WTC11 (cell line): ENCODE measurements at regions not wholly inside any gene's neighbourhood (a gene's known extent, or its start where the extent isn't known, plus 50 kb on each side); places are given as distances from the start of the nearest gene placed in this dataset.

Source experiments
- ATAC-seq: fragments of 200-7000 bp; cut with Tn5 transposase; 2 replicates; pipeline ENCODE4 v1.10.0; 2021; ENCODE audit warnings: mild to moderate bottlenecking, moderate library complexity
- CTCF ChIA-PET: fragments of 300-600 bp; sonication (Branson Sonifier 250); formaldehyde crosslinking; loops from one replicate; lab custom pipeline; 2021; ENCODE audit warnings: antibody characterized with exemption; lab: Charles Lee
- POLR2A ChIA-PET: fragments of 350-600 bp; sonication (Branson Sonifier 250); formaldehyde crosslinking; loops from one replicate; lab custom pipeline; 2021; ENCODE audit warnings: antibody characterized with exemption; lab: Charles Lee
- DNase-seq: peaks from one replicate; pipeline ENCODE4 v3.0.0; 2021; ENCODE audit warnings: low spot score
- H3K27ac Mint-ChIP-seq: 2 replicates; pipeline ENCODE4 v1.8.0; 2021; ENCODE audit warnings: mixed read lengths
- H3K27me3 Mint-ChIP-seq: 2 replicates; pipeline ENCODE4 v1.8.0; 2021; ENCODE audit warnings: low read depth, mild to moderate bottlenecking, moderate library complexity, mixed read lengths
- H3K36me3 Mint-ChIP-seq: 2 replicates; pipeline ENCODE4 v1.8.0; 2021; ENCODE audit warnings: mixed read lengths
- H3K4me1 Mint-ChIP-seq: 2 replicates; pipeline ENCODE4 v1.8.0; 2022; ENCODE audit warnings: mixed read lengths
- H3K4me3 Mint-ChIP-seq: 2 replicates; pipeline ENCODE4 v1.8.0; 2021; ENCODE audit warnings: mild to moderate bottlenecking, moderate library complexity, mixed read lengths
- H3K9me3 Mint-ChIP-seq: 2 replicates; pipeline ENCODE4 v1.8.0; 2021; ENCODE audit warnings: mixed read lengths
- CREM ChIP-seq: sonication (generic); formaldehyde crosslinking; IDR thresholded peaks from 2 replicates; pipeline ENCODE4 v1.8.1; 2022; ENCODE audit warnings: mild to moderate bottlenecking, missing genetic modification reagents, moderate library complexity
- ESRRA ChIP-seq: sonication (generic); formaldehyde crosslinking; IDR thresholded peaks from 2 replicates; pipeline ENCODE4 v1.8.1; 2022; ENCODE audit warnings: mild to moderate bottlenecking, missing genetic modification reagents, borderline replicate concordance
- GABPB1 ChIP-seq: sonication (generic); formaldehyde crosslinking; IDR thresholded peaks from 2 replicates; pipeline ENCODE4 v1.8.1; 2023; ENCODE audit warnings: mild to moderate bottlenecking, missing genetic modification reagents
- JAZF1 ChIP-seq: fragments of 250-450 bp; sonication (Bioruptor Pico); IDR thresholded peaks from 2 replicates; pipeline ENCODE4 v1.9.0; 2021; ENCODE audit warnings: moderate library complexity, mild to moderate bottlenecking, inconsistent platforms
- JUN ChIP-seq: sonication (generic); formaldehyde crosslinking; IDR thresholded peaks from 2 replicates; pipeline ENCODE4 v1.8.0; 2023; ENCODE audit warnings: mild to moderate bottlenecking, missing genetic modification reagents
- MXD4 ChIP-seq: fragments of 250-450 bp; sonication (Bioruptor Pico); IDR thresholded peaks from 2 replicates; pipeline ENCODE4 v1.8.0; 2021; ENCODE audit warnings: mild to moderate bottlenecking, moderate library complexity, borderline replicate concordance
- NFATC4 ChIP-seq: fragments of 250-450 bp; sonication (Bioruptor Pico); IDR thresholded peaks from 2 replicates; pipeline ENCODE4 v1.9.0; 2021; ENCODE audit warnings: mild to moderate bottlenecking
- NFYB ChIP-seq: sonication (generic); formaldehyde crosslinking; conservative IDR thresholded peaks from 2 replicates; pipeline ENCODE4 v1.8.0; 2022; ENCODE audit warnings: low read depth, missing genetic modification reagents
- OVOL2 ChIP-seq: fragments of 250-450 bp; sonication (Bioruptor Pico); IDR thresholded peaks from 2 replicates; pipeline ENCODE4 v1.9.0; 2021; ENCODE audit warnings: mild to moderate bottlenecking, borderline replicate concordance
- RELA ChIP-seq: sonication (generic); formaldehyde crosslinking; IDR thresholded peaks from 2 replicates; pipeline ENCODE4 v1.8.1; 2022; ENCODE audit warnings: missing genetic modification reagents, mild to moderate bottlenecking, borderline replicate concordance
- ZNF138 ChIP-seq: sonication (generic); formaldehyde crosslinking; conservative IDR thresholded peaks from 2 replicates; pipeline ENCODE4 v1.8.1; 2022; ENCODE audit warnings: mild to moderate bottlenecking, moderate library complexity, missing genetic modification reagents
- ZNF232 ChIP-seq: sonication (generic); formaldehyde crosslinking; IDR thresholded peaks from 2 replicates; pipeline ENCODE4 v1.8.0; 2022; ENCODE audit warnings: mild to moderate bottlenecking, missing genetic modification reagents
- ZNF317 ChIP-seq: sonication (generic); formaldehyde crosslinking; IDR thresholded peaks from 2 replicates; pipeline ENCODE4 v1.8.1; 2023; ENCODE audit warnings: low read depth, mild to moderate bottlenecking, moderate library complexity, missing genetic modification reagents, borderline replicate concordance
- ZNF416 ChIP-seq: fragments of 250-450 bp; sonication (Bioruptor Pico); IDR thresholded peaks from 2 replicates; pipeline ENCODE4 v1.9.0; 2021; ENCODE audit warnings: mild to moderate bottlenecking, inconsistent platforms
- ZNF423 ChIP-seq: fragments of 250-450 bp; sonication (Bioruptor Pico); IDR thresholded peaks from 2 replicates; pipeline ENCODE4 v2.1.2; 2022; ENCODE audit warnings: mild to moderate bottlenecking, moderate library complexity
- TF ChIP-seq, protein P1 (sequence below): fragments of 200-600 bp; IDR thresholded peaks from 2 replicates; pipeline ENCODE4 v1.8.0; 2022; ENCODE audit warnings: antibody characterized with exemption
- TF ChIP-seq, protein P2 (sequence below): fragments of 250-450 bp; sonication (Bioruptor Pico); IDR thresholded peaks from 2 replicates; pipeline ENCODE4 v1.9.0; 2021; ENCODE audit warnings: mild to moderate bottlenecking, borderline replicate concordance
- TF ChIP-seq, protein P3 (sequence below): sonication (generic); formaldehyde crosslinking; IDR thresholded peaks from 2 replicates; pipeline ENCODE4 v1.8.1; 2022; ENCODE audit warnings: missing genetic modification reagents, borderline replicate concordance
- TF ChIP-seq, protein P4 (sequence below): sonication (generic); formaldehyde crosslinking; IDR thresholded peaks from 2 replicates; pipeline ENCODE4 v1.8.0; 2022; ENCODE audit warnings: mild to moderate bottlenecking, missing genetic modification reagents
- TF ChIP-seq, protein P5 (sequence below): fragments of 250-450 bp; sonication (Bioruptor Pico); IDR thresholded peaks from 2 replicates; pipeline ENCODE4 v1.9.0; 2021; ENCODE audit warnings: mild to moderate bottlenecking
- TF ChIP-seq, protein P6 (sequence below): sonication (generic); formaldehyde crosslinking; IDR thresholded peaks from 2 replicates; pipeline ENCODE4 v1.8.0; 2022; ENCODE audit warnings: mild to moderate bottlenecking, missing genetic modification reagents

DNA sequence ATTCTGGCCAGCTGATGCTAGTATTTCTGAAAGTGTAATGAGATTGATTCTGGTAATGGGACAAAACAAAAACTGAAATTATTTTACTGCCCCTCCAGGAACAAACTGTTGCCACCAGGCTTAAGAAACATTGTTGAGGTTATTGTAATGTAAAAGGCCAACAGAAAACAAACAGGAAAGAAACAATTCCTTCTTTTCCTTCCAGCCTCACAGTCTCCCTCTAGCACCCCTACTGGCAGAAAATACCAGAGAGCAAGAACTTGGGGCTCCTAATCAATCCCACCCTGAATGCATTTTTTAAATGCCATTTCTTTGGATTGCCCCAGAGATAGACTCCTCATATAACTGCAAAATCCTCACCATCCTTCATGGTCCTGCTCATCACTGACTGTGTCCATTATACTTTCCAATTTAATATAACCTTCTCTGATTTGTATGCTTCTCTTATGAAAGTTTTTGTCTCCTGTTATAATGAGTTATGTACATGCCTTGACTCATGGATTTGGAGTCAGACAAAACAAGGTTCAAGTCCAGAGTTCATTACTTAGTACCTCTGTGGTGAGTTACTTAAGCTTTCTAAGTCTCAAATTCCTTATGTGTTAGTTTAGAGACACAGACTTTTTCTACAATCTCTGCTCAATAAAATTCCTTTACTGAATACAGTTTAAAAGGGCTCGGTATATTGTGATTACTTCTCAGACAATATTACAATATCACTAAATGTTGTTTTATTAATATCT lies 157.9 kb upstream of the FBN2 start:
- H3K4me1 Mint-ChIP-seq: peaks cover 50% of the 10 kb centered on the region
- no peaks in the 10 kb centered on the region for H3K36me3 Mint-ChIP-seq
- H3K27ac Mint-ChIP-seq: no peak overlapping the region
- CTCF ChIA-PET: interaction anchor here (1.0 to 1.4 kb wide), 3 partner anchors 9 to 29 kb away, joined by 3 to 4 read pairs (median 4); no protein-coding TSS in a partner anchor
- POLR2A ChIA-PET: interaction anchor here (0.5 kb wide), 1 partner anchor 48 kb away, joined by 3 read pairs; no protein-coding TSS in a partner anchor
- TF ChIP-seq ZNF138 (CRISPR knock-in tag): no peak
- TF ChIP-seq, protein P1, sequence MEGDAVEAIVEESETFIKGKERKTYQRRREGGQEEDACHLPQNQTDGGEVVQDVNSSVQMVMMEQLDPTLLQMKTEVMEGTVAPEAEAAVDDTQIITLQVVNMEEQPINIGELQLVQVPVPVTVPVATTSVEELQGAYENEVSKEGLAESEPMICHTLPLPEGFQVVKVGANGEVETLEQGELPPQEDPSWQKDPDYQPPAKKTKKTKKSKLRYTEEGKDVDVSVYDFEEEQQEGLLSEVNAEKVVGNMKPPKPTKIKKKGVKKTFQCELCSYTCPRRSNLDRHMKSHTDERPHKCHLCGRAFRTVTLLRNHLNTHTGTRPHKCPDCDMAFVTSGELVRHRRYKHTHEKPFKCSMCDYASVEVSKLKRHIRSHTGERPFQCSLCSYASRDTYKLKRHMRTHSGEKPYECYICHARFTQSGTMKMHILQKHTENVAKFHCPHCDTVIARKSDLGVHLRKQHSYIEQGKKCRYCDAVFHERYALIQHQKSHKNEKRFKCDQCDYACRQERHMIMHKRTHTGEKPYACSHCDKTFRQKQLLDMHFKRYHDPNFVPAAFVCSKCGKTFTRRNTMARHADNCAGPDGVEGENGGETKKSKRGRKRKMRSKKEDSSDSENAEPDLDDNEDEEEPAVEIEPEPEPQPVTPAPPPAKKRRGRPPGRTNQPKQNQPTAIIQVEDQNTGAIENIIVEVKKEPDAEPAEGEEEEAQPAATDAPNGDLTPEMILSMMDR: peak; percentile 36
- TF ChIP-seq, all 79 proteins: peak for 1
- peaks cover 13% of the 10 kb centered on the region for H3K9me3 Mint-ChIP-seq
- no peaks in the 10 kb centered on the region for H3K27me3 Mint-ChIP-seq
- no peak overlapping the region for H3K4me3 Mint-ChIP-seq
- DNase-seq (peak; percentile 33), ATAC-seq (peak; percentile 90)

DNA sequence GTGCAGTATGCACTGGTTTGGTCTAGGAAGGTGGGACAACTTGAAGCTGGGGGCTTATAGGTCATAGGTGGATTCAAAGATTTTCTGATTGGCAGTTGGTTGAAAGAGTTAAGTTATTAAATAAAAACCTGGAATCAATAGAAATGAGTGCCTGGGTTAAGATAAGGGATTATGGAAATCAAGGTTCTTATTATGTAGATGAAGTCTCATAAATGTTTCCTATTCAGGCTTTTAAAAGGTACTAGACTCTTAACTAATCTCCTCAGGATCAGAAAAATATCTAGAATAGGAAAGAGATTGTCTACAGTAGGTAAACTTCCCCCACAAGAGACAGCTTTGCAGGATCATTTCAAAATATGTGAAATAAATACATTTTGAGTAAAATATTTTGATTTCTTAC lies 163.3 kb upstream of the FBN2 start:
- H3K27ac Mint-ChIP-seq: peak overlapping the region; percentile 60; the same call in 1 of the 2 replicates
- H3K4me1 Mint-ChIP-seq: peaks cover 50% of the 10 kb centered on the region
- CTCF ChIA-PET: no interaction called here

DNA sequence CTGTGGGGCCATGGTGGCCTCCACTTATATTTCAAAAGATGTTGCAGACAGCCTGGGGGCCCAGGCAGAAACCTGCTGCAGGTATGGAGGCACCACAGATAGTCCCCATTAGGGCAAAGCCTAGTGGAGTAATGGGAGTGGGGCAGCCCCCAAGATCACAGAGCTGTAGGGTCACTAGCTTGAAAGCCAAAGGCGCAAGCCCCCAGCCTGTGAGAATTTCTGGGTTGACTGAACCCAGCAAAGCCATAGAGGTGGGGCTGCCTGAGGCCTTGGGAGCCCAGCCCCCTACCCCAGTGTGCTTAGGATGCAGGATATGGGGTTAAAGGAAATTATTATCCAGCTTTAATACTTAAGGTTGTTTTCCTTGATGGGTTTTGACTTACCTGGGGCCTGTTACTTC lies 165.3 kb upstream of the FBN2 start:
- peaks cover 13% of the 10 kb centered on the region for H3K9me3 Mint-ChIP-seq
- TF ChIP-seq ESRRA (CRISPR knock-in tag): no peak
- TF ChIP-seq RELA (CRISPR knock-in tag): no peak
- no peak for TF ChIP-seq ZNF416 (CRISPR knock-in tag)
- no peak for TF ChIP-seq OVOL2 (CRISPR knock-in tag)
- no peak for TF ChIP-seq ZNF317 (CRISPR knock-in tag)
- TF ChIP-seq, protein P2, sequence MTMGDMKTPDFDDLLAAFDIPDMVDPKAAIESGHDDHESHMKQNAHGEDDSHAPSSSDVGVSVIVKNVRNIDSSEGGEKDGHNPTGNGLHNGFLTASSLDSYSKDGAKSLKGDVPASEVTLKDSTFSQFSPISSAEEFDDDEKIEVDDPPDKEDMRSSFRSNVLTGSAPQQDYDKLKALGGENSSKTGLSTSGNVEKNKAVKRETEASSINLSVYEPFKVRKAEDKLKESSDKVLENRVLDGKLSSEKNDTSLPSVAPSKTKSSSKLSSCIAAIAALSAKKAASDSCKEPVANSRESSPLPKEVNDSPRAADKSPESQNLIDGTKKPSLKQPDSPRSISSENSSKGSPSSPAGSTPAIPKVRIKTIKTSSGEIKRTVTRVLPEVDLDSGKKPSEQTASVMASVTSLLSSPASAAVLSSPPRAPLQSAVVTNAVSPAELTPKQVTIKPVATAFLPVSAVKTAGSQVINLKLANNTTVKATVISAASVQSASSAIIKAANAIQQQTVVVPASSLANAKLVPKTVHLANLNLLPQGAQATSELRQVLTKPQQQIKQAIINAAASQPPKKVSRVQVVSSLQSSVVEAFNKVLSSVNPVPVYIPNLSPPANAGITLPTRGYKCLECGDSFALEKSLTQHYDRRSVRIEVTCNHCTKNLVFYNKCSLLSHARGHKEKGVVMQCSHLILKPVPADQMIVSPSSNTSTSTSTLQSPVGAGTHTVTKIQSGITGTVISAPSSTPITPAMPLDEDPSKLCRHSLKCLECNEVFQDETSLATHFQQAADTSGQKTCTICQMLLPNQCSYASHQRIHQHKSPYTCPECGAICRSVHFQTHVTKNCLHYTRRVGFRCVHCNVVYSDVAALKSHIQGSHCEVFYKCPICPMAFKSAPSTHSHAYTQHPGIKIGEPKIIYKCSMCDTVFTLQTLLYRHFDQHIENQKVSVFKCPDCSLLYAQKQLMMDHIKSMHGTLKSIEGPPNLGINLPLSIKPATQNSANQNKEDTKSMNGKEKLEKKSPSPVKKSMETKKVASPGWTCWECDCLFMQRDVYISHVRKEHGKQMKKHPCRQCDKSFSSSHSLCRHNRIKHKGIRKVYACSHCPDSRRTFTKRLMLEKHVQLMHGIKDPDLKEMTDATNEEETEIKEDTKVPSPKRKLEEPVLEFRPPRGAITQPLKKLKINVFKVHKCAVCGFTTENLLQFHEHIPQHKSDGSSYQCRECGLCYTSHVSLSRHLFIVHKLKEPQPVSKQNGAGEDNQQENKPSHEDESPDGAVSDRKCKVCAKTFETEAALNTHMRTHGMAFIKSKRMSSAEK: no peak
- no peak for TF ChIP-seq NFYB (CRISPR knock-in tag)
- no peak for TF ChIP-seq JUN (CRISPR knock-in tag)
- TF ChIP-seq, protein P3, sequence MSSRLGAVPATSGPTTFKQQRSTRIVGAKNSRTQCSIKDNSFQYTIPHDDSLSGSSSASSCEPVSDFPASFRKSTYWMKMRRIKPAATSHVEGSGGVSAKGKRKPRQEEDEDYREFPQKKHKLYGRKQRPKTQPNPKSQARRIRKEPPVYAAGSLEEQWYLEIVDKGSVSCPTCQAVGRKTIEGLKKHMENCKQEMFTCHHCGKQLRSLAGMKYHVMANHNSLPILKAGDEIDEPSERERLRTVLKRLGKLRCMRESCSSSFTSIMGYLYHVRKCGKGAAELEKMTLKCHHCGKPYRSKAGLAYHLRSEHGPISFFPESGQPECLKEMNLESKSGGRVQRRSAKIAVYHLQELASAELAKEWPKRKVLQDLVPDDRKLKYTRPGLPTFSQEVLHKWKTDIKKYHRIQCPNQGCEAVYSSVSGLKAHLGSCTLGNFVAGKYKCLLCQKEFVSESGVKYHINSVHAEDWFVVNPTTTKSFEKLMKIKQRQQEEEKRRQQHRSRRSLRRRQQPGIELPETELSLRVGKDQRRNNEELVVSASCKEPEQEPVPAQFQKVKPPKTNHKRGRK (CRISPR knock-in tag): no peak
- TF ChIP-seq ZNF423 (CRISPR knock-in tag): no peak
- TF ChIP-seq CREM: no peak
- TF ChIP-seq MXD4 (CRISPR knock-in tag): no peak
- H3K27ac Mint-ChIP-seq: no peak overlapping the region
- H3K4me3 Mint-ChIP-seq: no peak overlapping the region
- ChIA-PET CTCF (no interaction called here), POLR2A (no interaction called here)
- no peaks in the 10 kb centered on the region for H3K27me3 Mint-ChIP-seq
- DNase-seq: no peak
- no peak for ATAC-seq
- H3K4me1 Mint-ChIP-seq: peaks cover 33% of the 10 kb centered on the region
- no peaks in the 10 kb centered on the region for H3K36me3 Mint-ChIP-seq

More for the DNA sequence above, 163.3 kb upstream of the FBN2 start:
- ATAC-seq (no peak), DNase-seq (no peak)
- no peaks in the 10 kb centered on the region for H3K27me3 Mint-ChIP-seq
- POLR2A ChIA-PET: interaction anchor here (0.6 kb wide), 1 partner anchor 21 kb away, joined by 4 read pairs; no protein-coding TSS in a partner anchor
- TF ChIP-seq ZNF232 (CRISPR knock-in tag) (no peak), NFATC4 (CRISPR knock-in tag) (no peak), CREM (no peak), GABPB1 (no peak), JAZF1 (CRISPR knock-in tag) (no peak)
- TF ChIP-seq, protein P4, sequence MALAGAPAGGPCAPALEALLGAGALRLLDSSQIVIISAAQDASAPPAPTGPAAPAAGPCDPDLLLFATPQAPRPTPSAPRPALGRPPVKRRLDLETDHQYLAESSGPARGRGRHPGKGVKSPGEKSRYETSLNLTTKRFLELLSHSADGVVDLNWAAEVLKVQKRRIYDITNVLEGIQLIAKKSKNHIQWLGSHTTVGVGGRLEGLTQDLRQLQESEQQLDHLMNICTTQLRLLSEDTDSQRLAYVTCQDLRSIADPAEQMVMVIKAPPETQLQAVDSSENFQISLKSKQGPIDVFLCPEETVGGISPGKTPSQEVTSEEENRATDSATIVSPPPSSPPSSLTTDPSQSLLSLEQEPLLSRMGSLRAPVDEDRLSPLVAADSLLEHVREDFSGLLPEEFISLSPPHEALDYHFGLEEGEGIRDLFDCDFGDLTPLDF (CRISPR knock-in tag): no peak
- TF ChIP-seq, protein P5, sequence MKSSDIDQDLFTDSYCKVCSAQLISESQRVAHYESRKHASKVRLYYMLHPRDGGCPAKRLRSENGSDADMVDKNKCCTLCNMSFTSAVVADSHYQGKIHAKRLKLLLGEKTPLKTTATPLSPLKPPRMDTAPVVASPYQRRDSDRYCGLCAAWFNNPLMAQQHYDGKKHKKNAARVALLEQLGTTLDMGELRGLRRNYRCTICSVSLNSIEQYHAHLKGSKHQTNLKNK (CRISPR knock-in tag): no peak
- TF ChIP-seq, protein P6, sequence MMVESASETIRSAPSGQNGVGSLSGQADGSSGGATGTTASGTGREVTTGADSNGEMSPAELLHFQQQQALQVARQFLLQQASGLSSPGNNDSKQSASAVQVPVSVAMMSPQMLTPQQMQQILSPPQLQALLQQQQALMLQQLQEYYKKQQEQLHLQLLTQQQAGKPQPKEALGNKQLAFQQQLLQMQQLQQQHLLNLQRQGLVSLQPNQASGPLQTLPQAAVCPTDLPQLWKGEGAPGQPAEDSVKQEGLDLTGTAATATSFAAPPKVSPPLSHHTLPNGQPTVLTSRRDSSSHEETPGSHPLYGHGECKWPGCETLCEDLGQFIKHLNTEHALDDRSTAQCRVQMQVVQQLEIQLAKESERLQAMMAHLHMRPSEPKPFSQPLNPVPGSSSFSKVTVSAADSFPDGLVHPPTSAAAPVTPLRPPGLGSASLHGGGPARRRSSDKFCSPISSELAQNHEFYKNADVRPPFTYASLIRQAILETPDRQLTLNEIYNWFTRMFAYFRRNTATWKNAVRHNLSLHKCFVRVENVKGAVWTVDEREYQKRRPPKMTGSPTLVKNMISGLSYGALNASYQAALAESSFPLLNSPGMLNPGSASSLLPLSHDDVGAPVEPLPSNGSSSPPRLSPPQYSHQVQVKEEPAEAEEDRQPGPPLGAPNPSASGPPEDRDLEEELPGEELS (CRISPR knock-in tag): no peak
- H3K9me3 Mint-ChIP-seq: peaks cover 6% of the 10 kb centered on the region
- no peaks in the 10 kb centered on the region for H3K36me3 Mint-ChIP-seq
- no peak overlapping the region for H3K4me3 Mint-ChIP-seq
